HG03280 (cell line): ENCODE measurements at regions not wholly inside any gene's neighbourhood (a gene's known extent, or its start where the extent isn't known, plus 50 kb on each side); places are given as distances from the start of the nearest gene placed in this dataset.

Source experiments
- ATAC-seq: cut with Tn5 transposase; IDR thresholded peaks from one replicate; pipeline ENCODE4 v1.9.1; 2021; ENCODE audit warnings: mild to moderate bottlenecking, moderate library complexity; ENCODE audit not compliant: unreplicated experiment

- ATAC-seq, result no peak
Measured at GRCh38 chr3:64464955-64465354, 222.8 kb downstream of the ADAMTS9 start.

- no peak for ATAC-seq
Measured at GRCh38 chr3:64463981-64464380, 223.8 kb downstream of the ADAMTS9 start.

GRCh38 chr3:64462203-64462602 lies 225.6 kb downstream of the ADAMTS9 start:
- ATAC-seq, result no peak

- ATAC-seq, result no peak
Measured at GRCh38 chr3:64460877-64461276, 226.9 kb downstream of the ADAMTS9 start.

GRCh38 chr3:64460141-64460730 lies 227.6 kb downstream of the ADAMTS9 start:
- no peak for ATAC-seq

GRCh38 chr3:64459711-64460110 lies 228.1 kb downstream of the ADAMTS9 start:
- no peak for ATAC-seq

- no peak for ATAC-seq
Measured at GRCh38 chr3:64457811-64458210, 230.0 kb downstream of the ADAMTS9 start.

- ATAC-seq, result no peak
Measured at GRCh38 chr3:64456674-64457073, 231.1 kb downstream of the ADAMTS9 start.

GRCh38 chr3:64455351-64455750 lies 230.1 kb upstream of the PRICKLE2 start:
- no peak for ATAC-seq

- no peak for ATAC-seq
Measured at GRCh38 chr3:64454768-64455167, 229.5 kb upstream of the PRICKLE2 start.

GRCh38 chr3:64454179-64454578 lies 228.9 kb upstream of the PRICKLE2 start:
- no peak for ATAC-seq

- no peak for ATAC-seq
Measured at GRCh38 chr3:64451283-64452012, 226.2 kb upstream of the PRICKLE2 start.

GRCh38 chr3:64450396-64450956 lies 225.2 kb upstream of the PRICKLE2 start:
- no peak for ATAC-seq

GRCh38 chr3:64449026-64449425 lies 223.8 kb upstream of the PRICKLE2 start:
- no peak for ATAC-seq

GRCh38 chr3:64445944-64446300 lies 220.7 kb upstream of the PRICKLE2 start:
- no peak for ATAC-seq

- no peak for ATAC-seq
Measured at GRCh38 chr3:64445109-64445943, 220.1 kb upstream of the PRICKLE2 start.

GRCh38 chr3:64444490-64445108 lies 219.3 kb upstream of the PRICKLE2 start:
- ATAC-seq, result no peak

GRCh38 chr3:64443546-64444381 lies 218.5 kb upstream of the PRICKLE2 start:
- no peak for ATAC-seq

GRCh38 chr3:64441861-64442260 lies 216.6 kb upstream of the PRICKLE2 start:
- no peak for ATAC-seq

GRCh38 chr3:64440498-64440897 lies 215.2 kb upstream of the PRICKLE2 start:
- no peak for ATAC-seq
